ENCODE measurements at regions not wholly inside any gene's neighbourhood (a gene's known extent, or its start where the extent isn't known, plus 50 kb on each side); places are given as distances from the start of the nearest gene placed in this dataset.
"Not testable (repeated sequence)": the region's sequence is repeated elsewhere in the genome, so short reads cannot be mapped to it uniquely, and the experiment has no call there.

GRCh38 chr5:162487528-162488525 is 420.3 kb downstream of the GABRG2 start:
- DNase-seq: no peak

- no peak for DNase-seq
Measured at GRCh38 chr5:162496100-162496808, 428.7 kb downstream of the GABRG2 start.

GRCh38 chr5:162497455-162497854 is 429.9 kb downstream of the GABRG2 start:
- no peak for DNase-seq

- no peak for DNase-seq
Measured at GRCh38 chr5:162502780-162503179, 435.2 kb downstream of the GABRG2 start.

GRCh38 chr5:162503796-162504195 is 436.2 kb downstream of the GABRG2 start:
- no peak for DNase-seq

GRCh38 chr5:162512935-162513565 is 445.5 kb downstream of the GABRG2 start:
- no peak for DNase-seq

GRCh38 chr5:162514116-162514515 is 446.5 kb downstream of the GABRG2 start:
- no peak for DNase-seq

- DNase-seq: no peak
Measured at GRCh38 chr5:162520878-162521277, 453.3 kb downstream of the GABRG2 start.

- no peak for DNase-seq
Measured at GRCh38 chr5:162529209-162529608, 461.6 kb downstream of the GABRG2 start.

GRCh38 chr5:162529886-162530285 is 462.3 kb downstream of the GABRG2 start:
- no peak for DNase-seq

- no peak for DNase-seq
Measured at GRCh38 chr5:162543437-162543836, 475.9 kb downstream of the GABRG2 start.

GRCh38 chr5:162544905-162545304 is 477.3 kb downstream of the GABRG2 start:
- DNase-seq: no peak

GRCh38 chr5:162550236-162550635 is 482.7 kb downstream of the GABRG2 start:
- DNase-seq: no peak

GRCh38 chr5:162558120-162558519 is 490.5 kb downstream of the GABRG2 start:
- no peak for DNase-seq

GRCh38 chr5:162567644-162568043 is 500.1 kb downstream of the GABRG2 start:
- no peak for DNase-seq

GRCh38 chr5:162573758-162574157 is 506.2 kb downstream of the GABRG2 start:
- DNase-seq: no peak

- DNase-seq: no peak
Measured at GRCh38 chr5:162591724-162592123, 524.2 kb downstream of the GABRG2 start.

- DNase-seq: no peak
Measured at GRCh38 chr5:162593881-162594280, 526.3 kb downstream of the GABRG2 start.

GRCh38 chr5:162603443-162604070 is 536.0 kb downstream of the GABRG2 start:
- DNase-seq: no peak

- DNase-seq: no peak
Measured at GRCh38 chr5:162607879-162608278, 540.3 kb downstream of the GABRG2 start.

GRCh38 chr5:162621726-162622263 is 554.2 kb downstream of the GABRG2 start:
- DNase-seq: not testable (repeated sequence)

- DNase-seq: no peak
Measured at GRCh38 chr5:162624110-162624509, 556.5 kb downstream of the GABRG2 start.

- DNase-seq: no peak
Measured at GRCh38 chr5:162637481-162637880, 569.9 kb downstream of the GABRG2 start.
